Right lobe of liver (tissue), 4 donors: ENCODE measurements at regions not wholly inside any gene's neighbourhood (a gene's known extent, or its start where the extent isn't known, plus 50 kb on each side); places are given as distances from the start of the nearest gene placed in this dataset.

ENCODE experiments used
- CTCF ChIP-seq, 4 donors: fragments of 200-600 bp in 3 of 4; fragments of 450-650 bp in 1 of 4; IDR thresholded peaks; one replicate each; pipeline versions ENCODE4 v1.5.1 to v1.8.0; 2016 to 2022; ENCODE audit warnings: antibody characterized with exemption in 4 of 4, mild to moderate bottlenecking in 2 of 4
- POLR2A ChIP-seq: fragments of 450-650 bp; IDR thresholded peaks from one replicate; pipeline ENCODE4 v1.6.1; 2017; ENCODE audit warnings: antibody characterized with exemption, mild to moderate bottlenecking
- donor health status: DM: no; HTN: no; CAD: no.
- donor health status: DM: no; HTN: no; CAD: no.
- donor health status: DM: no; HTN: yes; CAD: no.

DNA sequence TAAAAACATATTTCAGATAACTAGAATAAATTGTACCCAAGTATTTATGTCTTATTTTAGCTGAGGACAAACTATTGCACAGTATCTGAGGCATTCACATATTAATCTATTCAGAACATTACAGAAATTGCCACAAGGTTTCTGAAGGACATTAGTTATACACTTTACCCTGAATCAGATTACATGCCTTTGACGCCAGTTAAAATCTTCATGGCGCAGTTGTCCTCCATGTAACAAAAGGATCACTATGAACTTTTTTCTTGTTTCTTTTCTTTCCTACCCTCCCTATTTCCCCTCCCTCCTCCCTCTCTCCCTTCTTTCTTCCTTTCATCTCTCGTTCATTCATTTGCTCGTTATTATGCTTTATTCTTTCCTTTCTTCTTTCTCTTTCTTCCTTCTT lies 176.6 kb upstream of the KITLG start:
- TF ChIP-seq CTCF (IDR thresholded peaks at IDR 0.05): no peak
- no peak for TF ChIP-seq POLR2A
